NCI-H526 (cell line): ENCODE measurements at regions not wholly inside any gene's neighbourhood (a gene's known extent, or its start where the extent isn't known, plus 50 kb on each side); places are given as distances from the start of the nearest gene placed in this dataset.

Experiments
- DNase-seq, 2 experiments: peaks; one replicate each; lab custom pipeline; 2025; lab: John Stamatoyannopoulos, UW

- DNase-seq: peak in 1 of 2 experiments; percentile 17
Observed at GRCh38 chr7:22563032-22563501, 63.1 kb upstream of the STEAP1B start.

DNA sequence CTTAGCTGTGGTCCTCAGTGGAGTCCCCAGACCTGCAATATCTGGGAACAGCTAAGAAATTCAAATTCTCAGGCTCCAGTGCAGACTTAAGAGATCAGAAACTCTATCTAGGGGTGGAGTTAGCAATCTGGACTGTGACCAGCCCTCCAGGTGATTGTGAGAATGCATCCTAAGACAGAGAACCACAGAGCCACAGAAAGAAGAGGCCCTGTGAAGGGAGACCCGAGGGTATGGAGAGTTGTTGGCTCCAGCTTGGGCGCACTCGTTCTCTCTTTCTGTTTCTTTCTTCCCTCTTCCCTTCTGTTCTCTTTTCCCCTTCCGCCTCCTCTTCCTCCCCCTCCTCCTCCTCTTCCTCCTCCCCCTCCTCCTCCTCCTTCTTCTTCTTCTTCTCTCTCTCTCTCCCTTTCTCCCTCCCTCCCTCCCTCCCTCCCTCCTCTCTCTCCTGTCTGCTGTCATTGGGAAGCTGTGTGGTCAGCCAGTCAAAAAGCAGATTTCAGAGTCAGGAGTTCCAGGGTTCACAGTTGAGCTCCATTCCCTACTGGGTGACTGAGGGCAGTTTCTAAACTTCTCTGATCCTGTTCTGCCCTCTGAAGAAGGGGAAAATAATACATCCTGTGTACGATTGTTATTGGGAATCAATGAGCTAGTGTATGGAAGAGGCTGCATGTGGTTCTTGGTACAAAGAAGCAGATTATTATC is 62.1 kb upstream of the STEAP1B start:
- DNase-seq: no peak

- DNase-seq: peak in 1 of 2 experiments; percentile 9
Observed at GRCh38 chr7:22561321-22561811, 61.4 kb upstream of the STEAP1B start.

DNA sequence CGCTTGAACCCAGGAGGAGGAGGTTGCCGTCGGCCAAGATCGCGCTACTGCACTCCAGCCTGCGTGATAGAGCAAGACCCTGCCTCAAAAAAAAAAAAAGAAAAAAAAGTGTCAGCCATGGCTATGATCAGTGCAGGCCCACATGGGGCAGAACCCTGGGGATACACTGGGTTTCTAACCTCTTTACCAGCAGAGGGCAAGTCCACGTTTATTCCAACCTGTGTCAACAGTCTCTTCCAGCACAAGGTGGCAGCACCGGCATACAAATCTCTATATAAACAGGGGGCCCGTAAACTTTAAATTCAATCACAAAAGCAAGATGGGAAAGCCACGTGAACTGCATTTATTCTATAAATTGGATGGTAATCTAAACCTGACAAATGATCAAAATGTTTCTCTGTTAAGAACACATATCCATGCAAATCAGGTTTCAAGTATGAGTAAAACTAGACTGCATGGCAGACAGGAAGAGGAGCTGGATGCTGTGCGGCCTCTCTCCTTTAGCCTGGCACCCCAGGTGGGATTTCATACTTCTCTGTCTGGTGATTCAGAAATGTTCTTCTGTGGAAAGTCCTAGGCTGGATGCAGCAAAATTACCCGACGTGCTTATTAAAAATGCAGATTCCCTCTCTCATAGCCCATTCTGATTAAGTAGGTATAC is 60.0 kb upstream of the STEAP1B start:
- DNase-seq: peak; percentile 52 to 82

DNA sequence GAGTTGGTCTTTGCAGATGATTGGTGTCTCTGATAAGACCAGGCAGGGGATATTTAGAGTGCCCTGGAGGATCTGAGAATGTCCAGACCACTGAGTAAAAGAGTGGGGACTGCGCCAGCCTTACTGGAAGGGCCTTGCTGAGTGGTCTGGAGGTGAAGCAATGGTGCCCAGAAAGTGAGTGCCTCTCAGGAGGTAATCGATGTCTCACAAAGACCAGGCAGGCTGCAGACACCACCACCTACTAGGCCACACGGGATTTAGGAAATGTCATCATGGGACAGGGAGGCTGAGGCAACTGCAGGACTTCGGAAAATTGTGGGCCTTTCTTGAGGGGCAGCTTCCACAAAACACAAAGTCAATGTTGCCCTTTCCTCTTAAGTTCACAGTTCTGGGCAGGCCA is 57.2 kb upstream of the STEAP1B start:
- DNase-seq: no peak

DNA sequence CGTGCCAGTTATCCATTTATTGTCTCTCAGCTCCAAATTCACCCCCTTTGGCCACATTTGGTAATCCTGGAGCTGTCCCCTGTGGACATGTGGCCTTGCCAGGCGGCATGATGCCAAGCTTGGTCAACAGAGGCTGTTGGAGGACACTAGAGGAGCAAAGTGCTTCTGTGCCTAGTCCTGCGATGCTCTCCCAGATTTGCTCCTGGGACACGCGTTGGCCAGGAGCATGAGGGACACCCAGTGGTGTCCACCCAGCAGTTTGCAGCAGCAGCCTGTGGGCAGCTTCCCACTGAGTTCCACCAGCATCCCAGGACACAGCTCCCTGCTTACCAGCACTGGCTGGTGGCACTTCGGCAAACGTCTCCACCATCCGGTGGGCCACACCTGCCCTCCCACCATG is 55.5 kb upstream of the STEAP1B start:
- DNase-seq: no peak

DNA sequence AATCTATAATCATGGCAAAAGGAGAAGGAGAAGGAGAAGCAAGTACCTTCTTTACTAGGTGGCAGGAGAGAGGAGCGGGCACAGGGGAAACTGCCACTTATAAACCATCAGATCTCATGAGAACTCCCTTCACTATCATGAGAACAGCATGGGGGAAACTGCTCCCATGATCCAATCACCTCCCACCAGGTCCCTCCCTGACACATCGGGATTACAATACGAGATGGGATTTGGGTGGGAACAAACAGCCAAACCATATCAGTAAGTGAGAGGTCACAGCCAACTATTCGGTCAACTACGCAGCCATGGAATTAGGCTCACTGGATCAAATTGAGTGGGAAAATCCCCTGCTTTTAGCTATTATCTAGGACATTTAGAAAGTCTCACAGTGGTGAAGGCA is 54.2 kb upstream of the STEAP1B start:
- no peak for DNase-seq

- no peak for DNase-seq
Observed at GRCh38 chr7:22551768-22552513, 52.0 kb upstream of the STEAP1B start.

DNA sequence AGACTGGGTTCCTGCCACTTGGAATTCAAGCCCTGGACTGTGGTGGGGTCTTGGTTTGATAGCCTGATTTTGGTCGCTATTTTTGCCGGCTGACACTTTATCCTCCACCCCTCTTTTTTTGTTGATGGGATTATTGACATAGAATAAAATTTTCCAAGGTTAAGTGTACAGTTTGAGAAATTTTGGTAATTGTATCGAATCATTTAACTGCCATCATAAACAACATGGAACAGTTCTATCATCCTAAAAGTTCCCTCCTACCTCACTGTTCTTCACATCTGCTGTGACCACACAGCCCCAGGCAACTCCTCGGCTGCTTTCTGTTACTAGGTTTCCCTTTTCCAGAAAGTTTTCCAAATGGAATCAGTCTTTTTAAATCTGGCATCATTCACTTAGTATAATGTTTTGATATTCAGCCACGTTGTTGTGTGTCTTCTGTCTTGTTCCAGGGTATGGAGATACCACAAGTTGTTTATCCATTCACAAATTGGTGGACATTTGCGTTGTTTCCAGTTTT is 50.6 kb upstream of the STEAP1B start:
- no peak for DNase-seq

DNA sequence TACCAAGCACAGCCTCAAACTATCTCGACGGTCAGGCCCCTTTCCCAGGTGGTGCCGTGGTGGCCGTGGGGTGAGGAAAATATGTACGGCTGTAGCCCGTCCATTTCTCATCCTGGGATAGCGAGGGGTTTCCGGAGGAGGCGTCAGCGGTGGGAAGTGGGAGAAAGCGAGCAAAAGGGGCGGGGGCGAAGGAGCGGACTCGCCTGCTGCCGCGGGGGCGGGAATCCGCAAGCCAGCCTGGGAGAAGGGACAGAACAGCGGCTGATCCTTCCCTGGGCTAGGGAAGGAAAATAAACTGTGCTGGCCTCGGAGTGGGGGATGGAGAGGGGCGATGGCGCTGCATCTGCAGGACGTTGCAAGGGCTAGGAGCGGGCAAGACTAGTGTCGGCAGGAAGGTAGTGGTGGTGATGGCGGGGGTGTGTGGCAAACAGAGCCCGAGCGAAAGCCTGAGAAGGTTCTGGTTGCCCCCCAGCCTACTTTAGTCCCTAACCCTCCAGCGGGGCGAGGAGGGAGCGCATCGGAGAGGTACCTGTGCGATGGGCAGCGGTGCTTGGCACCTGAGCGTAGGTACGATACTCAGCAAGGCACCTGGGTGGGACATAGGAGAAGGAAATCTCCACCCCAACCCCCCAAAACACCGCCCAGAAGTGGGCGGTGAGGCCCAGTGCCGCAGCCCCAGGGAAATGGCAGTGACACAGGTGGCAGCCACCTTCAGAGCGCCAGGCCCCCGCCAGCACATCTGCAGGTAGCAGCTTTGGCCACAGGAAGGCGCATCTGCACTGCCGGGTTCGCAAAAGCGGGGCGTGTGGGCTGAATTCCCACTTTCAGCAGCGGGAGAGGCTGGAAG is 49.9 kb upstream of the STEAP1B start:
- peak; percentile 31 to 87 for DNase-seq
